CD14-positive monocyte (primary cell): ENCODE measurements at regions not wholly inside any gene's neighbourhood (a gene's known extent, or its start where the extent isn't known, plus 50 kb on each side); places are given as distances from the start of the nearest gene placed in this dataset.

Experiments used
- DNase-seq, 3 donors: peaks; one replicate each; pipeline ENCODE4 v3.0.0-alpha.2; 2011 to 2022
- H2AFZ ChIP-seq: 2 replicates; pipeline ENCODE4 v1.6.0; 2012; ENCODE audit warnings: mild to moderate bottlenecking, low read depth, low read length, inconsistent platforms; ENCODE audit not compliant: insufficient read depth, poor library complexity, severe bottlenecking
- H3K27ac ChIP-seq, 2 donors: 1 replicate in 1 of 2; 2 replicates in 1 of 2; pipeline ENCODE4 v1.5.1; 2012 to 2013; ENCODE audit warnings: low read length in 2 of 2, control low read depth in 1 of 2, inconsistent platforms in 1 of 2, low read depth in 1 of 2, mild to moderate bottlenecking in 1 of 2
- H3K27me3 ChIP-seq, 2 donors: one replicate each; pipeline versions ENCODE4 v1.6.0 to v1.6.1; 2011 to 2013; ENCODE audit warnings: low read length in 2 of 2; ENCODE audit not compliant: control insufficient read depth in 2 of 2, insufficient read depth in 2 of 2
- H3K36me3 ChIP-seq, 2 donors: replicated peaks in 1 of 2; 1 replicate in 1 of 2; 2 replicates in 1 of 2; pipeline versions ENCODE4 v1.5.1 to v1.6.1; 2012 to 2013; ENCODE audit warnings: low read length in 2 of 2, control low read depth in 1 of 2, inconsistent platforms in 1 of 2, mild to moderate bottlenecking in 1 of 2; ENCODE audit not compliant: insufficient read depth in 2 of 2, control insufficient read depth in 1 of 2
- H3K4me1 ChIP-seq, 2 donors: 1 replicate in 1 of 2; 2 replicates in 1 of 2; pipeline versions ENCODE4 v1.5.1 to v1.6.1; 2012 to 2013; ENCODE audit warnings: low read length in 2 of 2, control low read depth in 1 of 2, inconsistent platforms in 1 of 2, mild to moderate bottlenecking in 1 of 2, moderate library complexity in 1 of 2; ENCODE audit not compliant: insufficient read depth in 2 of 2, control insufficient read depth in 1 of 2
- H3K4me2 ChIP-seq: replicated peaks from 2 replicates; pipeline ENCODE3; 2012; ENCODE audit warnings: low read length, moderate library complexity, mild to moderate bottlenecking; ENCODE audit not compliant: poor library complexity, severe bottlenecking; ENCODE audit errors: extremely low read depth
- H3K4me3 ChIP-seq, 3 experiments: fragments of 200-600 bp in 1 of 3; sonication (generic) in 1 of 3; replicated peaks in 1 of 3; 1 replicate in 2 of 3; 2 replicates in 1 of 3; pipeline ENCODE4 v1.5.1; 2011 to 2013; ENCODE audit warnings: low read length in 3 of 3, mild to moderate bottlenecking in 3 of 3, control low read depth in 2 of 3, low read depth in 2 of 3, inconsistent platforms in 1 of 3, moderate library complexity in 1 of 3
- H3K79me2 ChIP-seq: 2 replicates; pipeline ENCODE4 v1.6.0; 2012; ENCODE audit warnings: mild to moderate bottlenecking, control low read depth, inconsistent platforms, low read length, moderate library complexity; ENCODE audit not compliant: insufficient read depth
- H3K9ac ChIP-seq: 2 replicates; pipeline ENCODE4 v1.6.0; 2017; ENCODE audit warnings: low read length, mild to moderate bottlenecking; ENCODE audit not compliant: insufficient read depth, poor library complexity, severe bottlenecking
- H3K9me3 ChIP-seq, 2 donors: replicated peaks in 1 of 2; 1 replicate in 1 of 2; 2 replicates in 1 of 2; pipeline versions ENCODE4 v1.5.1 to v1.6.1; 2012 to 2013; ENCODE audit warnings: low read length in 2 of 2, control low read depth in 1 of 2; ENCODE audit not compliant: control insufficient read depth in 1 of 2, insufficient read depth in 1 of 2
- H4K20me1 ChIP-seq: 2 replicates; pipeline ENCODE4 v1.6.0; 2012; ENCODE audit warnings: mild to moderate bottlenecking, low read length, control low read depth, moderate library complexity; ENCODE audit not compliant: insufficient read depth
- H3K27ac Mint-ChIP-seq, 7 donors: one replicate each; pipeline ENCODE4 v1.8.0; 2020; ENCODE audit warnings: mild to moderate bottlenecking in 7 of 7, mixed read lengths in 7 of 7, moderate library complexity in 6 of 7, inconsistent platforms in 2 of 7
- H3K27me3 Mint-ChIP-seq, 3 donors: one replicate each; pipeline ENCODE4 v1.8.0; 2021 to 2022; ENCODE audit warnings: low read depth in 3 of 3, mild to moderate bottlenecking in 3 of 3, mixed read lengths in 3 of 3, moderate library complexity in 3 of 3, inconsistent platforms in 1 of 3
- H3K36me3 Mint-ChIP-seq, 2 donors: one replicate each; pipeline ENCODE4 v1.8.0; 2020; ENCODE audit warnings: mixed read lengths in 2 of 2, inconsistent platforms in 1 of 2, mild to moderate bottlenecking in 1 of 2
- H3K4me1 Mint-ChIP-seq: one replicate; pipeline ENCODE4 v1.8.0; 2020; ENCODE audit warnings: mild to moderate bottlenecking, mixed read lengths
- H3K4me3 Mint-ChIP-seq, 2 donors: one replicate each; pipeline ENCODE4 v1.8.0; 2020; ENCODE audit warnings: mild to moderate bottlenecking in 2 of 2, mixed read lengths in 2 of 2, moderate library complexity in 1 of 2
- H3K9me3 Mint-ChIP-seq, 7 donors: one replicate each; pipeline ENCODE4 v1.8.0; 2020 to 2022; ENCODE audit warnings: mixed read lengths in 7 of 7, mild to moderate bottlenecking in 6 of 7, moderate library complexity in 6 of 7, inconsistent platforms in 2 of 7
- CTCF ChIP-seq: fragments of 200-600 bp; IDR thresholded peaks from one replicate; pipeline ENCODE4 v1.8.0; 2022; ENCODE audit warnings: antibody characterized with exemption, mild to moderate bottlenecking
- WGBS: methylation state at CpG from one replicate; pipeline ENCODE4 v1.1.5; 2013; ENCODE audit warnings: missing lambda C conversion rate; ENCODE audit not compliant: insufficient coverage; 5-methylcytosine and 5-hydroxymethylcytosine counted together
- intact Hi-C, 2 donors: fragments of 100-400 bp; cut with micrococcal nuclease; formaldehyde crosslinking; loops; one replicate each; pipeline versions ENCODE4 v1.15.0 to v1.15.1; 2023

- no peak overlapping the region for H2AFZ ChIP-seq
- H3K4me1 Mint-ChIP-seq = no peaks in the 10 kb centered on the region
- H3K9me3 Mint-ChIP-seq = no peaks in the 10 kb centered on the region
- no peak overlapping the region for H3K4me2 ChIP-seq
- H3K4me3 ChIP-seq = no peak overlapping the region
- no peaks in the 10 kb centered on the region for H4K20me1 ChIP-seq
- H3K27me3 ChIP-seq = no peaks in the 10 kb centered on the region
- no peak overlapping the region for H3K27ac Mint-ChIP-seq
- H3K4me1 ChIP-seq = no peaks in the 10 kb centered on the region
- TF ChIP-seq CTCF = no peak
- no peaks in the 10 kb centered on the region for H3K79me2 ChIP-seq
- no peak overlapping the region for H3K4me3 Mint-ChIP-seq
- no peak overlapping the region for H3K9ac ChIP-seq
- H3K27ac ChIP-seq = no peak overlapping the region
- no peak for DNase-seq
- no peaks in the 10 kb centered on the region for H3K36me3 Mint-ChIP-seq
- no peaks in the 10 kb centered on the region for H3K36me3 ChIP-seq
- H3K27me3 Mint-ChIP-seq = no peaks in the 10 kb centered on the region
- peaks cover 0 to 6% of the 10 kb centered on the region in 2 donors for H3K9me3 ChIP-seq
- intact Hi-C loops = no loop called here
Observed at GRCh38 chr5:30039379-30039778, 1154.1 kb upstream of the CDH6 start.

GRCh38 chr5:30034870-30035269 lies 1158.6 kb upstream of the CDH6 start:
- intact Hi-C loops = no loop called here
- no peak for DNase-seq
- Histone ChIP-seq H3K4me2 (no peak overlapping the region), H3K79me2 (no peaks in the 10 kb centered on the region), H3K9ac (no peak overlapping the region), H4K20me1 (no peaks in the 10 kb centered on the region), H3K27me3 (no peaks in the 10 kb centered on the region), H3K4me3 (no peak overlapping the region), H3K36me3 (no peaks in the 10 kb centered on the region), H3K4me1 (no peaks in the 10 kb centered on the region), H3K9me3 (peaks cover 0 to 6% of the 10 kb centered on the region in 2 donors), H2AFZ (no peak overlapping the region), H3K27ac (no peak overlapping the region)
- H3K4me1 Mint-ChIP-seq = no peaks in the 10 kb centered on the region
- no peaks in the 10 kb centered on the region for H3K27me3 Mint-ChIP-seq
- H3K27ac Mint-ChIP-seq = no peak overlapping the region
- no peak for TF ChIP-seq CTCF
- 55% methylated on average over 1 of the region's 2 CpGs for WGBS
- no peaks in the 10 kb centered on the region for H3K9me3 Mint-ChIP-seq
- H3K4me3 Mint-ChIP-seq = no peak overlapping the region
- no peaks in the 10 kb centered on the region for H3K36me3 Mint-ChIP-seq
